H1 (cell line): ENCODE measurements at regions not wholly inside any gene's neighbourhood (a gene's known extent, or its start where the extent isn't known, plus 50 kb on each side); places are given as distances from the start of the nearest gene placed in this dataset.

Source experiments
- CTCF ChIA-PET: fragments of 300-600 bp; sonication (Branson Sonifier 250); formaldehyde crosslinking; loops from one replicate; lab custom pipeline; 2021; ENCODE audit not compliant: partially characterized antibody; lab: Charles Lee
- POLR2A ChIA-PET: fragments of 300-600 bp; sonication (Branson Sonifier 250); formaldehyde crosslinking; loops from one replicate; lab custom pipeline; 2021; ENCODE audit warnings: inconsistent platforms; ENCODE audit not compliant: partially characterized antibody; lab: Charles Lee
- DNase-seq, 2 experiments: peaks; one replicate each; pipeline versions ENCODE4 v3.0.0 to v3.0.0-alpha.2; 2010 to 2022; ENCODE audit warnings: low spot score in 2 of 2, low read depth in 1 of 2, mixed read lengths in 1 of 2
- FAIRE-seq: peaks from 2 replicates; lab custom pipeline; 2011; peaks lifted over from hg19 to GRCh38; lab: Jason Lieb, UNC
- H2AFZ ChIP-seq: 2 replicates; pipeline ENCODE4 v1.8.1; 2012; ENCODE audit warnings: low read length, inconsistent platforms
- H2AK5ac ChIP-seq: 2 replicates; pipeline ENCODE4 v1.6.1; 2013; ENCODE audit warnings: low read depth, low read length
- H2BK120ac ChIP-seq: replicated peaks from 2 replicates; pipeline ENCODE3; 2013; ENCODE audit warnings: low read depth, low read length, inconsistent platforms
- H2BK12ac ChIP-seq: 2 replicates; pipeline ENCODE4 v1.6.1; 2013; ENCODE audit warnings: low read depth, low read length
- H2BK15ac ChIP-seq: 2 replicates; pipeline ENCODE4 v1.6.1; 2013; ENCODE audit warnings: low read length
- H2BK20ac ChIP-seq: 2 replicates; pipeline ENCODE4 v1.6.1; 2013; ENCODE audit warnings: low read length
- H2BK5ac ChIP-seq: 2 replicates; pipeline ENCODE4 v1.6.1; 2013; ENCODE audit warnings: low read depth, low read length
- H3K14ac ChIP-seq: 2 replicates; pipeline ENCODE4 v1.6.1; 2013; ENCODE audit warnings: inconsistent platforms; ENCODE audit not compliant: insufficient read length
- H3K18ac ChIP-seq: 2 replicates; pipeline ENCODE4 v1.6.1; 2013; ENCODE audit warnings: low read length; ENCODE audit errors: extremely low read depth
- H3K23ac ChIP-seq: 2 replicates; pipeline ENCODE4 v1.6.1; 2013; ENCODE audit warnings: inconsistent platforms; ENCODE audit not compliant: insufficient read length
- H3K23me2 ChIP-seq: 2 replicates; pipeline ENCODE4 v1.6.1; 2013; ENCODE audit warnings: low read depth, low read length
- H3K27ac ChIP-seq: 2 replicates; pipeline ENCODE4 v1.6.1; 2011; ENCODE audit warnings: low read depth, low read length, inconsistent platforms
- H3K27me3 ChIP-seq, 4 experiments: replicated peaks in 1 of 4; 1 replicate in 1 of 4; 2 replicates in 3 of 4; pipeline versions ENCODE4 v1.6.1 to v1.8.1; 2011 to 2013; ENCODE audit warnings: low read length in 3 of 4, mild to moderate bottlenecking in 3 of 4, inconsistent platforms in 2 of 4, mixed read lengths in 2 of 4, moderate library complexity in 1 of 4; ENCODE audit not compliant: control insufficient read depth in 3 of 4, insufficient read depth in 3 of 4; ENCODE audit errors: extremely low read depth in 1 of 4
- H3K36me3 ChIP-seq, 4 experiments: 2 replicates each; pipeline versions ENCODE4 v1.6.1 to v1.8.1; 2011 to 2013; ENCODE audit warnings: mild to moderate bottlenecking in 4 of 4, low read length in 3 of 4, moderate library complexity in 2 of 4, control low read depth in 1 of 4, inconsistent platforms in 1 of 4; ENCODE audit not compliant: insufficient read depth in 4 of 4, control insufficient read depth in 2 of 4
- H3K4ac ChIP-seq: replicated peaks from 2 replicates; pipeline ENCODE3; 2013; ENCODE audit warnings: low read length, low read depth, mixed read lengths, inconsistent platforms; ENCODE audit not compliant: insufficient read length
- H3K4me1 ChIP-seq, 4 experiments: replicated peaks in 1 of 4; 1 replicate in 1 of 4; 2 replicates in 3 of 4; pipeline versions ENCODE4 v1.6.1 to v1.8.1; 2011 to 2013; ENCODE audit warnings: low read length in 3 of 4, inconsistent platforms in 2 of 4, mixed read lengths in 1 of 4; ENCODE audit not compliant: insufficient read depth in 4 of 4, control insufficient read depth in 3 of 4
- H3K4me2 ChIP-seq, 2 experiments: 2 replicates each; pipeline versions ENCODE4 v1.6.1 to v1.8.1; 2011 to 2013; ENCODE audit warnings: low read depth in 2 of 2, low read length in 2 of 2, control low read depth in 1 of 2, inconsistent platforms in 1 of 2, mild to moderate bottlenecking in 1 of 2; ENCODE audit not compliant: insufficient read depth in 1 of 2
- H3K4me3 ChIP-seq, 4 experiments: fragments of 200-600, 300-600 bp in 1 of 4; sonication (generic), shearing (Covaris generic), sonication (Bioruptor Twin) in 1 of 4; 2 replicates each; pipeline versions ENCODE4 v1.5.1 to v1.8.1; 2011 to 2016; ENCODE audit warnings: low read length in 4 of 4, low read depth in 3 of 4, control low read depth in 2 of 4, inconsistent platforms in 2 of 4, mild to moderate bottlenecking in 2 of 4, mixed read lengths in 1 of 4, moderate library complexity in 1 of 4; ENCODE audit not compliant: insufficient read depth in 2 of 4; ENCODE audit errors: extremely low read depth in 1 of 4
- H3K56ac ChIP-seq: replicated peaks from 2 replicates; pipeline ENCODE3; 2013; ENCODE audit warnings: low read depth, mild to moderate bottlenecking, mixed read lengths, low read length, inconsistent platforms; ENCODE audit not compliant: insufficient read length
- H3K79me1 ChIP-seq: 2 replicates; pipeline ENCODE4 v1.6.1; 2013; ENCODE audit warnings: low read depth, low read length, control low read depth
- H3K79me2 ChIP-seq, 2 experiments: 2 replicates each; pipeline versions ENCODE4 v1.6.1 to v1.8.1; 2012 to 2013; ENCODE audit warnings: low read length in 2 of 2, mild to moderate bottlenecking in 2 of 2, inconsistent platforms in 1 of 2; ENCODE audit not compliant: insufficient read depth in 2 of 2, control insufficient read depth in 1 of 2
- H3K9ac ChIP-seq, 4 experiments: replicated peaks in 1 of 4; 1 replicate in 1 of 4; 2 replicates in 3 of 4; pipeline versions ENCODE4 v1.6.1 to v1.8.1; 2011 to 2013; ENCODE audit warnings: low read depth in 3 of 4, low read length in 3 of 4, control low read depth in 2 of 4, mild to moderate bottlenecking in 2 of 4, moderate library complexity in 2 of 4, inconsistent platforms in 1 of 4; ENCODE audit errors: extremely low read depth in 1 of 4
- H3K9me3 ChIP-seq, 2 experiments: 2 replicates each; pipeline versions ENCODE4 v1.6.1 to v1.8.1; 2012 to 2013; ENCODE audit warnings: mild to moderate bottlenecking in 2 of 2, moderate library complexity in 2 of 2, control low read depth in 1 of 2, inconsistent platforms in 1 of 2, low read depth in 1 of 2, low read length in 1 of 2, mixed read lengths in 1 of 2; ENCODE audit not compliant: insufficient read depth in 2 of 2
- H4K20me1 ChIP-seq, 2 experiments: replicated peaks in 1 of 2; 2 replicates each; pipeline versions ENCODE3 to v1.8.1; 2011 to 2013; ENCODE audit warnings: inconsistent platforms in 2 of 2, low read length in 2 of 2, mild to moderate bottlenecking in 1 of 2; ENCODE audit not compliant: insufficient read depth in 2 of 2, control insufficient read depth in 1 of 2
- H4K5ac ChIP-seq: 2 replicates; pipeline ENCODE4 v1.6.1; 2013; ENCODE audit warnings: low read length, low read depth, mixed read lengths, inconsistent platforms; ENCODE audit not compliant: insufficient read length
- H4K8ac ChIP-seq: 2 replicates; pipeline ENCODE4 v1.8.0; 2013; ENCODE audit warnings: mild to moderate bottlenecking, moderate library complexity, low read length, inconsistent platforms; ENCODE audit not compliant: insufficient read depth; ENCODE audit errors: extremely low read depth
- H4K91ac ChIP-seq: replicated peaks from 2 replicates; pipeline ENCODE3; 2013; ENCODE audit warnings: low read length, mixed read lengths, inconsistent platforms; ENCODE audit not compliant: insufficient read length
- CBX5 ChIP-seq: fragments of 300-800, 300-1000 bp; sonication (generic); IDR thresholded peaks from 2 replicates; pipeline ENCODE4 v1.7.1; 2016; ENCODE audit warnings: antibody characterized with exemption, low read length, low read depth
- CHD1 ChIP-seq: IDR thresholded peaks from 2 replicates; pipeline ENCODE4 v1.6.1; 2012; ENCODE audit warnings: low read depth, low read length, improper control_type of control experiment
- CHD2 ChIP-seq: IDR thresholded peaks from 2 replicates; pipeline ENCODE4 v1.6.1; 2012; ENCODE audit warnings: low read length, improper control_type of control experiment
- KDM5A ChIP-seq: fragments of 200-600 bp; IDR thresholded peaks from 2 replicates; pipeline ENCODE4 v1.7.1; 2012; ENCODE audit warnings: mild to moderate bottlenecking, low read length, inconsistent platforms, mixed read lengths
- WGBS, 2 experiments: shearing (Covaris generic) in 1 of 2; methylation state at CpG; one replicate each; pipeline versions ENCODE4 v1.1.6 to v1.1.7; 2013 to 2015; ENCODE audit warnings: low lambda C conversion rate in 2 of 2, mixed read lengths in 2 of 2, inconsistent platforms in 1 of 2, low coverage in 1 of 2, missing lambda C conversion rate in 1 of 2; ENCODE audit not compliant: insufficient replicate concordance in 2 of 2, insufficient coverage in 1 of 2, insufficient read length in 1 of 2; ENCODE audit errors: extremely low coverage in 1 of 2, missing lambda C conversion rate in 1 of 2; 5-methylcytosine and 5-hydroxymethylcytosine counted together

DNA sequence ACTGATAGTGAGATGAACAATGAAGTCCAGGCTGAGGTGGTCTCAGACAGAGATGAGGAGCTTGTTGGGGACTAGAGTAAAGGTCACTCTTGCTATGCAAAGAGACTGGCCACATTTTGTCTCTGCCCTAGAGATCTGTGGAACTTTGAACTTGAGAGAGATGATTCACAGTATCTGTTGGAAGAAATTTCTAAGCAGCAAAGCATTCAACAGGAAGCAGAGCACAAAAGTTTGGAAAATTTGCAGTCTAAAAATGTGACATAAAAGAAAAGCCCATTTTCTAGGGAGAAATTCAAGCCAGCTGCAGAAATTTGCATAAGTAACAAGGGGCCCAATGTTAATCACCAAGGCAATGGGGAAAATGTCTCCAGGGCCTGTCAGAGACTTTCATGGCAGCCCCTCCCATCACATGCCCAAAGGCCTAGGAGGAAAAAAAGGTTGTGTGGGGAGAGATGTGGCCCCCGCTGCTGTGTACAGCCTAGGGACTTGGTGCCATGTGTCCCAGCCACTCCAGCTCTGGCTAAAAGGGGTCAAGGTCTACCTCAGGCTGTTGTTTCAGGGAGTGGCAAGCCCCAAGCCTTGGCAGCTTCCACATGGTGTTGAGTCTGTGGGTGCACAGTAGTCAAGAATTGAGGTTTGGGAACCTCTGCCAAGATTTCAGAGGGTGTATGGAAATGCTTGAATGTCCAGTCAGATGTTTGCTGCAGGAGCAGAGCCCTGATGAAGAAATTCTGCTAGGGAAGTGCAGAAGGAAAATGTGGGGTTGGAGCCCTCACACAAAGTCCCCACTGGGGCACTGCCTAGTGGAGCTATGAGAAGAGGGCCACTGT lies 262.8 kb downstream of the DKK2 start:
- WGBS, 2 experiments = 90% methylated on average over 1 of the region's 1 CpG; no CpG with 5 or more reads in 1 of the 2 experiments
- Histone ChIP-seq H2BK15ac (no peak overlapping the region), H3K4ac (no peak overlapping the region), H3K23ac (no peak overlapping the region), H3K9ac (no peak overlapping the region), H2BK5ac (no peak overlapping the region), H3K4me1 (no peaks in the 10 kb centered on the region), H2AFZ (no peak overlapping the region), H4K20me1 (no peaks in the 10 kb centered on the region), H3K79me1 (no peaks in the 10 kb centered on the region), H2BK120ac (no peak overlapping the region), H3K56ac (no peak overlapping the region), H3K14ac (no peak overlapping the region), H3K4me3 (no peak overlapping the region), H4K8ac (no peak overlapping the region), H2AK5ac (no peak overlapping the region), H3K9me3 (no peaks in the 10 kb centered on the region), H2BK20ac (no peak overlapping the region), H2BK12ac (no peak overlapping the region), H3K27me3 (no peaks in the 10 kb centered on the region), H4K5ac (no peak overlapping the region), H3K23me2 (no peaks in the 10 kb centered on the region), H4K91ac (no peak overlapping the region), H3K27ac (no peak overlapping the region), H3K18ac (no peak overlapping the region), H3K79me2 (no peaks in the 10 kb centered on the region), H3K36me3 (no peaks in the 10 kb centered on the region), H3K4me2 (no peak overlapping the region)
- POLR2A ChIA-PET = no interaction called here
- CTCF ChIA-PET = no interaction called here
- FAIRE-seq (no peak), DNase-seq (no peak)
- no peak for TF ChIP-seq KDM5A
- TF ChIP-seq CHD2 = no peak
- no peak for TF ChIP-seq CHD1
- no peak for TF ChIP-seq CBX5
